Left ventricle myocardium inferior (tissue), 1 donor: ENCODE measurements at regions not wholly inside any gene's neighbourhood (a gene's known extent, or its start where the extent isn't known, plus 50 kb on each side); places are given as distances from the start of the nearest gene placed in this dataset.
"Not testable (repeated sequence)": the region's sequence is repeated elsewhere in the genome, so short reads cannot be mapped to it uniquely, and the experiment has no call there.

Experiments
- DNase-seq: peaks from one replicate; pipeline ENCODE4 v3.0.0-alpha.2; 2020
- H3K27ac ChIP-seq: fragments of 200-600 bp; replicated peaks from 2 replicates; pipeline ENCODE4 v1.8.0; 2021
- H3K27me3 ChIP-seq: fragments of 200-600 bp; 2 replicates; pipeline ENCODE4 v1.8.0; 2021; ENCODE audit warnings: low read depth
- H3K36me3 ChIP-seq: fragments of 200-600 bp; 2 replicates; pipeline ENCODE4 v1.8.0; 2021
- H3K4me1 ChIP-seq: fragments of 200-600 bp; 2 replicates; pipeline ENCODE4 v1.8.0; 2021
- H3K4me3 ChIP-seq: fragments of 200-600 bp; 2 replicates; pipeline ENCODE4 v1.8.0; 2021; ENCODE audit warnings: mild to moderate bottlenecking, moderate library complexity
- H3K9me3 ChIP-seq: fragments of 200-600 bp; replicated peaks from 2 replicates; pipeline ENCODE4 v1.8.0; 2021
- CTCF ChIP-seq: fragments of 200-600 bp; IDR thresholded peaks from 2 replicates; pipeline ENCODE4 v1.8.0; 2021; ENCODE audit warnings: antibody characterized with exemption, mild to moderate bottlenecking, borderline replicate concordance
- intact Hi-C: fragments of 100-400 bp; cut with micrococcal nuclease; formaldehyde crosslinking; loops from one replicate; pipeline ENCODE4 v1.11.0; 2022
- donor health status: DM: no; HTN: yes; CAD: no; lungs with severe emphysema.

DNA sequence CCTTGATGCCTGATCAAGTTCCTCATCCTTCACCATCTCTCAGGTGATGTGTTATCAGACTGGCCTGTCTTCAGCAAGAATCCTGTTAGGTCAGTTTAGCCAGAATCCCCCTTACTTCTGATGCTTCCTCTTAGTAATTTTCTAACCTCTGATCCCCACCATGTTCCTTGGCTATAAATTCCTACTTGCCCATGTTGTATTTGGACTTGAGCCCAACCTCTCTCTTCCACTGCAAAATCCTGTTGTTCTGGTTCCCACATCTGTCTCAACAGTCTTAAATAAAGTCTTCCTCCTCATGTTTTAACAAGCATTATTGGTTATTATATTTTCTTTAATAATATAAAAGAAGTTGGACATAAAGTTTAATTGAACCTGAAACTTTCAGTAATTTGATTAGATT, 987.8 kb upstream of the USP15 start:
- intact Hi-C loops: no loop called here
- Histone ChIP-seq H3K27ac (no peak overlapping the region), H3K4me3 (no peak overlapping the region), H3K27me3 (no peaks in the 10 kb centered on the region), H3K36me3 (no peaks in the 10 kb centered on the region), H3K4me1 (no peaks in the 10 kb centered on the region), H3K9me3 (peaks cover 6% of the 10 kb centered on the region)
- TF ChIP-seq CTCF: no peak
- DNase-seq: no peak

DNA sequence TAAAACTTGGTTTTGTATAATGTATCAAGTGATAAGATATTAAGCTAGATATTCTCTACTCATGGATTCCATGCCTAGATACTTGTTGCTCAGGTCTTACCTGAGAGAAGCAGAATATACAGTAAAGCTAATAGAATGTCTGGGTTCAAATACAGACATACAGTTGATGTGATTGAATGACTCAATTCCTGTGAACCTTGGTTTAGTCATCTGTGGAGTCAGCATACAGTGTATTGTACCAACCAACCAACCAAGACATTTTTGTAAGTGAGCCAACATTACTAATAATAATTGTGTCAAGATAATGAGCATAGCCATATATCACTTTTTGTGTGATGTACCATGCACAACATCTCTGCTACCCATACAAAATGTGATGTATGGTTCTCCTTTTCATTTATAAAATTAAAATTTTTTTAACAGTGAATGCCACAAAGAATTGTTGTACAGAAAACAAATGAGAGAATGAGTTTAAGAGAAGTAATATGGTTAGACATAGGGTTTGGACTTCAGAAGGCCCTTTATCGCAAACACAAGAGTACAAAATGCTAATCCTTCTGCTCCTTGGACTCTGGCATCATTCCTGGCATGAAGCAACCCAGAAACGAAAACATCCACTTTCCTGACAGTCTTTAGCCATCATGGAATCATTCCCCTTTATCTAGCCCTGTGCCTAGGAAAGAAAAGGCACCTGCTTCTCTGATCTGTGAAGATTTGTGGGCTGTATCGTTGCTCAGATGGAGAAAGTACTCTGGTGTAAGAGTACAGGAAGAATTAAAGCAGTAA, 977.2 kb upstream of the USP15 start:
- intact Hi-C loops: no loop called here
- TF ChIP-seq CTCF: no peak
- H3K27me3 ChIP-seq: no peaks in the 10 kb centered on the region
- no peak overlapping the region for H3K27ac ChIP-seq
- no peak for DNase-seq
- H3K4me1 ChIP-seq: no peaks in the 10 kb centered on the region
- H3K9me3 ChIP-seq: peaks cover 59% of the 10 kb centered on the region
- H3K36me3 ChIP-seq: no peaks in the 10 kb centered on the region
- no peak overlapping the region for H3K4me3 ChIP-seq

DNA sequence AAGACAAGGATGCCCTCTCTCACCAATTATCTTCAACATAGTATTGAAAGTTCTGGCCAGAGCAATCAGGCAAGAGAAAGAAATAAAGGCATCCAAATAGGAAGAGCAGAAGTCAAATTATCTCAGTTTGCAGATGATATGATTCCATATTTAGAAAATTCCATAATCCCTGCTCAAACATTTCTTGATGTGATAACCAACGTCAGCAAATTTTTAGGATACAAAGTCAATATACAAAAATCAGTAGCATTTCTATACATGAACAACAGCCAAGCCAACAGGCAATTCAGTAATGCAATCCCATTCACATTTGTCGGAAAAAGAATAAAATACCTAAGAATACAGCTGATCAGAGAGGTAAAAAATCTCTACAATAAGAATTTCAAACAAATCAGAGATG, 969.7 kb upstream of the USP15 start:
- Histone ChIP-seq H3K36me3 (no peaks in the 10 kb centered on the region), H3K9me3 (peaks cover 58% of the 10 kb centered on the region), H3K27me3 (no peaks in the 10 kb centered on the region), H3K4me1 (no peaks in the 10 kb centered on the region), H3K27ac (no peak overlapping the region), H3K4me3 (no peak overlapping the region)
- no peak for DNase-seq
- intact Hi-C loops: no loop called here
- no peak for TF ChIP-seq CTCF

GRCh38 chr12:61291647-61292046, 968.6 kb upstream of the USP15 start:
- H3K4me1 ChIP-seq: no peaks in the 10 kb centered on the region
- H3K4me3 ChIP-seq: no peak overlapping the region
- intact Hi-C loops: no loop called here
- no peaks in the 10 kb centered on the region for H3K36me3 ChIP-seq
- TF ChIP-seq CTCF: no peak
- no peaks in the 10 kb centered on the region for H3K27me3 ChIP-seq
- H3K27ac ChIP-seq: no peak overlapping the region
- no peak for DNase-seq
- H3K9me3 ChIP-seq: peaks cover 46% of the 10 kb centered on the region

DNA sequence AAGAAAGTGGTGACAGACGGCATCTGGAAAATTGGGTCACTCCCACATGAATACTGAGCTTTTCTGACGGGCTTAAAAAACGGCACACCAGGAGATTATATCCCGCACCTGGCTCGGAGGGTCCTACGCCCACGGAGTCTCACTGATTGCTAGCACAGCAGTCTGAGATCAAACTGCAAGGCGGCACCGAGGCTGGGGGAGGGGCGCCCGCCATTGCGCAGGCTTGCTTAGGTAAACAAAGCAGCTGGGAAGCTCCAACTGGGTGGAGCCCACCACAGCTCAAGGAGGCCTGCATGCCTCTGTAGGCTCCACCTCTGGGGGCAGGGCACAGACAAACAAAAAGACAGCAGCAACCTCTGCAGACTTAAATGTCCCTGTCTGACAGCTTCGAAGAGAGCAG, 966.2 kb upstream of the USP15 start:
- DNase-seq, intact Hi-C loops, H3K27me3 ChIP-seq, H3K27ac ChIP-seq, H3K4me3 ChIP-seq, H3K4me1 ChIP-seq, H3K36me3 ChIP-seq: not testable (repeated sequence)
- peaks cover 22% of the 10 kb centered on the region for H3K9me3 ChIP-seq

- H3K9me3 ChIP-seq: peaks cover 9% of the 10 kb centered on the region
- intact Hi-C loops: no loop called here
- H3K4me3 ChIP-seq: no peak overlapping the region
- H3K4me1 ChIP-seq: no peaks in the 10 kb centered on the region
- no peaks in the 10 kb centered on the region for H3K36me3 ChIP-seq
- DNase-seq: no peak
- no peak overlapping the region for H3K27ac ChIP-seq
- TF ChIP-seq CTCF: no peak
- H3K27me3 ChIP-seq: no peaks in the 10 kb centered on the region
Observed at GRCh38 chr12:61301817-61302216, 958.4 kb upstream of the USP15 start.
